Stimulated activated CD4-positive, alpha-beta T cell treated with anti-CD3 and anti-CD28 coated beads, Interleukin-2, amount 100 ng/mL, for 4 hours (primary cell): ENCODE measurements at regions not wholly inside any gene's neighbourhood (a gene's known extent, or its start where the extent isn't known, plus 50 kb on each side); places are given as distances from the start of the nearest gene placed in this dataset.

ENCODE experiments used
- DNase-seq: peaks from one replicate; pipeline ENCODE4 v3.0.0-alpha.2; 2020; ENCODE audit warnings: low read depth

GRCh38 chr19:30783212-30783611 is 411.0 kb downstream of the ZNF536 start:
- DNase-seq: no peak

- DNase-seq: no peak
These were observed 409.3 kb downstream of the ZNF536 start for GRCh38 chr19:30781519-30781918.

GRCh38 chr19:30781047-30781446 is 408.9 kb downstream of the ZNF536 start:
- no peak for DNase-seq

GRCh38 chr19:30780456-30780855 is 408.3 kb downstream of the ZNF536 start:
- DNase-seq: no peak

GRCh38 chr19:30780032-30780431 is 407.8 kb downstream of the ZNF536 start:
- DNase-seq: no peak

GRCh38 chr19:30778961-30779715 is 407.0 kb downstream of the ZNF536 start:
- no peak for DNase-seq

- DNase-seq: no peak
These were observed 405.9 kb downstream of the ZNF536 start for GRCh38 chr19:30778061-30778460.

GRCh38 chr19:30775956-30776355 is 403.8 kb downstream of the ZNF536 start:
- no peak for DNase-seq

- DNase-seq: no peak
These were observed 402.1 kb downstream of the ZNF536 start for GRCh38 chr19:30774252-30774766.

- DNase-seq: no peak
These were observed 390.5 kb downstream of the ZNF536 start for GRCh38 chr19:30762651-30763050.

GRCh38 chr19:30760014-30760413 is 387.8 kb downstream of the ZNF536 start:
- DNase-seq: no peak

GRCh38 chr19:30757837-30758617 is 385.8 kb downstream of the ZNF536 start:
- DNase-seq: no peak

- no peak for DNase-seq
These were observed 385.1 kb downstream of the ZNF536 start for GRCh38 chr19:30757104-30757836.

GRCh38 chr19:30755581-30755980 is 383.4 kb downstream of the ZNF536 start:
- DNase-seq: no peak

GRCh38 chr19:30754162-30754561 is 382.0 kb downstream of the ZNF536 start:
- no peak for DNase-seq

GRCh38 chr19:30752876-30753275 is 380.7 kb downstream of the ZNF536 start:
- no peak for DNase-seq

GRCh38 chr19:30752201-30752600 is 380.0 kb downstream of the ZNF536 start:
- no peak for DNase-seq

GRCh38 chr19:30745476-30745985 is 373.3 kb downstream of the ZNF536 start:
- no peak for DNase-seq

- DNase-seq: no peak
These were observed 372.7 kb downstream of the ZNF536 start for GRCh38 chr19:30744741-30745475.

- no peak for DNase-seq
These were observed 371.5 kb downstream of the ZNF536 start for GRCh38 chr19:30743702-30744101.

GRCh38 chr19:30743011-30743410 is 370.8 kb downstream of the ZNF536 start:
- DNase-seq: no peak
